ENCODE measurements at regions not wholly inside any gene's neighbourhood (a gene's known extent, or its start where the extent isn't known, plus 50 kb on each side); places are given as distances from the start of the nearest gene placed in this dataset.

DNA sequence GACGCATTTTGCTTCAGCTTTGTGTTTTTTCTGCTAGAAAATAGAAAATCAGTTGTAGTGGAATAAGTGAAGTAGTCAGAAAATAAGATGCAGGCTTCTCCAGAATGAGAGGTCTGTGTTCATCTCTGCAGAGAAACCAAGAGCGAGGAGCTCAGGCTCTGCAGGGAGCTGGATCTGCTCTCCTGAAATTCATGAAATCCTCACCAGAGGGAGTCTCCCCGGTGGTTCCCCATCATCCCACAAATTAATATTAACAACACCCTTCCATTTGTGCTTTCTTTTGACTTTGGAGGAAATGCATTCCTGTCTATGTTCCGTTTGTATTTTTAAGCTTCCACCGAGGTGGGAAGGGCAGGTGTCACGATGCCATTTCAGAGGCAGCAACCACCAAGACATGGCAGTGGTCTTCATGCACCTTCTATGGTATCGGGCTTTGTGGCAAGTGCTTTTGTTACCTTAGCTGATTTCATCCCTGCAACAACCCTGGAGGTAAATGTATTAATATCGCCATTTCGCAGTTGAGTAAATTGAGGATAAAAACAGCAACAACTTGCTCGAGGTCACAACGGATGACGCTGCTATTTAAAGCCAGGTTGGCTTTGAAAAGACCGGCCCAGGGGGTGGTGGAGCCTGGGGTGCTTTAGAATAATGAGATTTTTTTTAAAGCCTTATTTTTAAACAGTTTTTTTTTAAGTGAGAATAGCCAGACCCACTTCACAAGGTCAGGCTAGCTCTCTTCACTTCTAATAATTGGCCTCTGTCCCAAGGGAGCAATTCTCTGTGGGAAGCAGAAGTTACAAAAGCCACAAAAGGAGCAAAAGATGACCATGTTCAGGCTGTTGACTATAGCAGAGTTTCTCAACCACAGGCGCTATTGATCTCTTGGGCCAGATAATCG lies 367.6 kb upstream of the ERCC4 start:
- TF ChIP-seq, protein P1, sequence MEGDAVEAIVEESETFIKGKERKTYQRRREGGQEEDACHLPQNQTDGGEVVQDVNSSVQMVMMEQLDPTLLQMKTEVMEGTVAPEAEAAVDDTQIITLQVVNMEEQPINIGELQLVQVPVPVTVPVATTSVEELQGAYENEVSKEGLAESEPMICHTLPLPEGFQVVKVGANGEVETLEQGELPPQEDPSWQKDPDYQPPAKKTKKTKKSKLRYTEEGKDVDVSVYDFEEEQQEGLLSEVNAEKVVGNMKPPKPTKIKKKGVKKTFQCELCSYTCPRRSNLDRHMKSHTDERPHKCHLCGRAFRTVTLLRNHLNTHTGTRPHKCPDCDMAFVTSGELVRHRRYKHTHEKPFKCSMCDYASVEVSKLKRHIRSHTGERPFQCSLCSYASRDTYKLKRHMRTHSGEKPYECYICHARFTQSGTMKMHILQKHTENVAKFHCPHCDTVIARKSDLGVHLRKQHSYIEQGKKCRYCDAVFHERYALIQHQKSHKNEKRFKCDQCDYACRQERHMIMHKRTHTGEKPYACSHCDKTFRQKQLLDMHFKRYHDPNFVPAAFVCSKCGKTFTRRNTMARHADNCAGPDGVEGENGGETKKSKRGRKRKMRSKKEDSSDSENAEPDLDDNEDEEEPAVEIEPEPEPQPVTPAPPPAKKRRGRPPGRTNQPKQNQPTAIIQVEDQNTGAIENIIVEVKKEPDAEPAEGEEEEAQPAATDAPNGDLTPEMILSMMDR (IDR thresholded peaks at IDR 0.05), result no peak
- TF ChIP-seq ZFX (IDR thresholded peaks at IDR 0.05; ENCODE audit: borderline replicate concordance), result no peak
- H3K27ac ChIP-seq, result no peak overlapping the region

DNA sequence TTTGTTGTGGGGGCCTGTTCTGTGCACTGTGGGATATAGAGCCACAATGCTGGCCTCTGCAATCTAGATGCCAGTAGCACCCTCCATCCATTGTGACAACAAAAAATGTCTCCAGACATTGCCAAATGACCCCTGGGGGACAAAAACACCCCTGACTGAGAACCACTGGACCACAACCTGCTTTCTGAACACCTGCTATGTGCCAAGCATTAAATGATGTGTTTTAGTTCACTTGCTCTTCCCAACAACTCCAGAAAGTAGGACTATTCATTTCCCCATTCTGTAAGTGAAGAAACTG lies 367.0 kb upstream of the ERCC4 start:
- H3K27ac ChIP-seq, result no peak overlapping the region
- TF ChIP-seq, protein P1 (IDR thresholded peaks at IDR 0.05), result no peak
- no peak for TF ChIP-seq ZFX (IDR thresholded peaks at IDR 0.05; ENCODE audit: borderline replicate concordance)

DNA sequence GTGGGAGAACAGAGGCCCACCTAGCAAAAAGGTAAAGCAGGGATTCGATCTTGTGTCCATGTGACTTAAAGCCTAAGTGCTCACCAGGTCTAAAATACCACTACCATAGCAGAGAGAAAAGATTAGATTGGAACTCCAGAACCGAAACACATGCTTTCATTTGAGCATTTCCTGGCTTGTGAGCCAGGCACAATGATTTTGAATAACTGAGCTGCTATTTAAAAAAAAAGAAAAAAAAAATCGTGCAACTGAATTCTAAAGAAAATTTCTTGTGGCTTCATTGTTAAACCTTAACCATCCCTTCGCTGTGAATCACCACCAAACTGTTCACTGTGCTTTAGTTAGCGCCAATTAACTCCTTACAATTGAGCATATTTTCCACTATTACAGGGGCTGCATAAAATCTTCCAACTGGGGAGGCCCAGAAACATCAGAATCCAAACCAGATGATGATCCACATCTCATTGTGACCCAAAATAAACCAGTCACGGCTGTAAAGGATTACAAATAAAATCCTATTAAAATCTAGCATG lies 366.4 kb upstream of the ERCC4 start:
- TF ChIP-seq ZFX (IDR thresholded peaks at IDR 0.05; ENCODE audit: borderline replicate concordance), result no peak
- TF ChIP-seq, protein P1 (IDR thresholded peaks at IDR 0.05), result no peak
- no peak overlapping the region for H3K27ac ChIP-seq

DNA sequence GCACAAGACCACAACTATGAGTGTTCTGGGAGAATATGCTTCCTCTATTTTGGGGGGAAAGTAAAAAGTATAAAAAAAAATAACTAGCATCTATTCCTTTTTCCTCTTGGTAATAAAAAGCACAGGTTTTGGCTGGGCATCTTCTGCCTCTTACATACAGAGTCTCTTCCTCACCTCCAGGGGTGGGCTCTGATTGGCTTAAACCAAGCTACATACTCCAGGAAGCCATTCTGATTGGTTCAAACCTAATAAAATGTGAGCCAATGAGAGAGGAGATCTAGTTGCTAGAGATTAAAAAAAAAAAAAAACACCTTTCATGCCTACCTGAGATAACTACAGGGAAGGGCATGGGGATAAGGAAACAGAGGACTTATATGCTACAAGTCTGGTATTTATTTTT lies 365.9 kb upstream of the ERCC4 start:
- no peak for TF ChIP-seq ZFX (IDR thresholded peaks at IDR 0.05; ENCODE audit: borderline replicate concordance)
- TF ChIP-seq, protein P1 (IDR thresholded peaks at IDR 0.05), result no peak
- no peak overlapping the region for H3K27ac ChIP-seq

DNA sequence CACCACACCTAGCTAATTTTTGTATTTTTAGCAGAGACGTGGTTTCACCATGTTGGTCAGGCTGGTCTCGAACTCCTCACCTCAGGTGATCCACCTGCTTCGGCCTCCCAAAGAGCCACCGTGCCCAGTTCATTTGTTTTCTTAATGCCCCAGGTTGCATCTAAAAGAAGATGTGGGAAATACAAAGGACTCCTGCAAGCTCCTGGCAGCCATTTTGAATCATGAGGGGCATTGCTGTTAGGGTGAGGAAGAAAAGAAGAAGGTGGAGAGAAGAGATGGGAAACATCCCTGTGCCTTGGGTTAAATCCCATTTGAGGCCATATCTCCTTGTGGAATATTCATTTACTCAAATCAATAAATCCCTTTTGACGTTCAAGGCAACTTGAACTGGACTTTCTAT lies 365.3 kb upstream of the ERCC4 start:
- no peak overlapping the region for H3K27ac ChIP-seq
- TF ChIP-seq, protein P1 (IDR thresholded peaks at IDR 0.05), result no peak
- no peak for TF ChIP-seq ZFX (IDR thresholded peaks at IDR 0.05; ENCODE audit: borderline replicate concordance)

DNA sequence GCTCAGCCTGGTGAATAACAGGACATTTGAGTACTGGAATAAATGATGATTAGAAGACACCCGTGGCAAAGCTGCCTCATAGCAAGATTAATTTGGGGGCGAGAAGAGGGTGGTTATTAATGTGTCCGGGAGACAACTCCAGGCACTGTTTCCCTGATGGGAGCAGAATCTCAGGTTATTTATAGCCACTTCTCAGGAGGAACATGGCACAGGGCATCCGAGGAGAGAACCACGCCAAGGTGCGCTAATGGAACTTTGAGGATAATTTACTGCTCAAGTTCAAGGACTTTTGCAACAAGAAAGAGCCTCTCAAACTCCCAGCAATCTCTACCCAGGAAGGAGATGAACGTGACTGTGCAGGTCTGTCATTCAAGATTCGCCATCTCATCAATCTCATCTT lies 362.5 kb upstream of the ERCC4 start:
- TF ChIP-seq, protein P1 (IDR thresholded peaks at IDR 0.05), result no peak
- no peak for TF ChIP-seq ZFX (IDR thresholded peaks at IDR 0.05; ENCODE audit: borderline replicate concordance)
- H3K27ac ChIP-seq, result no peak overlapping the region

DNA sequence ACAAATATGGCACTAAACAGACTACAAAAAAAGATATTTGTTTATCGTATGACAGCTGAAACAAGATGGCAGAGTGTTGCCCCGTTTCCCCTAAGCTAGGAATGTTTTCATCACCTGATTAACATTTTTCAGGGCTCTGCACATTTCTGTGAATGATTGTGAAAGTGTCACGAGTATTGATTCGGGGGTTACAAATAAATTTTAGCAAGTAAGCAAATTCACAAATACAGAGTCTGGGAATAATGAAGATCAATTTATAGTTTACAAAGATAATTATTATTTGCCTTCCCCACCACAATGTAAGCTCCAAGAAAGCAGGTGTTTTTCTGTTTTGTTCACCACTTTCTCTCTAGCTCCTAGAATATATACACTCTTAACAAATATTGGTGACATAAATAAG lies 361.2 kb upstream of the ERCC4 start:
- no peak for TF ChIP-seq ZFX (IDR thresholded peaks at IDR 0.05; ENCODE audit: borderline replicate concordance)
- TF ChIP-seq, protein P1 (IDR thresholded peaks at IDR 0.05), result no peak
- H3K27ac ChIP-seq, result no peak overlapping the region

Data from 22Rv1 (cell line).